ENCODE measurements at regions not wholly inside any gene's neighbourhood (a gene's known extent, or its start where the extent isn't known, plus 50 kb on each side); places are given as distances from the start of the nearest gene placed in this dataset.

GRCh38 chr15:45919806-45920205 lies 285.0 kb downstream of the SQOR start:
- TF ChIP-seq EZH2 (IDR thresholded peaks at IDR 0.05; ENCODE audit: borderline replicate concordance, low read length): no peak
- TF ChIP-seq CTCF (IDR thresholded peaks at IDR 0.05; ENCODE audit: low read length): no peak
